SK-N-SH treated with all-trans-retinoic acid at 6 μM for 48 hours (cell line): ENCODE measurements at regions not wholly inside any gene's neighbourhood (a gene's known extent, or its start where the extent isn't known, plus 50 kb on each side); places are given as distances from the start of the nearest gene placed in this dataset.

ENCODE experiments used
- ATAC-seq: fragments of 200-7000 bp; cut with Tn5 transposase; 3 replicates; pipeline ENCODE4 v1.9.1; 2020; ENCODE audit warnings: mild to moderate bottlenecking, moderate library complexity
- ARNTL ChIP-seq: fragments of 450-650 bp; formaldehyde crosslinking; IDR thresholded peaks from 2 replicates; pipeline ENCODE4 v1.5.0; 2020; ENCODE audit warnings: low read depth, mild to moderate bottlenecking, moderate library complexity, borderline replicate concordance
- CREB5 ChIP-seq: fragments of 250-450 bp; sonication (Bioruptor Pico); IDR thresholded peaks from 2 replicates; pipeline ENCODE4 v1.5.1; 2020; ENCODE audit warnings: low read depth, mild to moderate bottlenecking, moderate library complexity
- CSDC2 ChIP-seq: fragments of 250-450 bp; sonication (Bioruptor Pico); IDR thresholded peaks from 2 replicates; pipeline ENCODE4 v1.5.0; 2020; ENCODE audit warnings: mild to moderate bottlenecking, moderate library complexity
- ESRRG ChIP-seq: fragments of 250-450 bp; sonication (Bioruptor Pico); IDR thresholded peaks from 2 replicates; pipeline ENCODE4 v1.6.1; 2021; ENCODE audit warnings: mild to moderate bottlenecking
- GLIS3 ChIP-seq: fragments of 250-450 bp; sonication (Bioruptor Pico); IDR thresholded peaks from 2 replicates; pipeline ENCODE4 v1.5.0; 2020; ENCODE audit warnings: mild to moderate bottlenecking, moderate library complexity
- ISL1 ChIP-seq: fragments of 250-450 bp; sonication (Bioruptor Pico); IDR thresholded peaks from 2 replicates; pipeline ENCODE4 v2.1.2; 2022; ENCODE audit warnings: mild to moderate bottlenecking, moderate library complexity
- OSR1 ChIP-seq: fragments of 250-450 bp; sonication (Bioruptor Pico); IDR thresholded peaks from 2 replicates; pipeline ENCODE4 v1.8.0; 2022; ENCODE audit warnings: moderate library complexity, mild to moderate bottlenecking, inconsistent platforms
- POU6F1 ChIP-seq: fragments of 250-450 bp; sonication (Bioruptor Pico); IDR thresholded peaks from 2 replicates; pipeline ENCODE4 v1.8.0; 2021; ENCODE audit warnings: low read depth, mild to moderate bottlenecking, moderate library complexity, borderline replicate concordance
- PPARA ChIP-seq: fragments of 250-450 bp; sonication (Bioruptor Pico); IDR thresholded peaks from 2 replicates; pipeline ENCODE4 v1.5.0; 2020; ENCODE audit warnings: mild to moderate bottlenecking, borderline replicate concordance
- RARB ChIP-seq: fragments of 250-450 bp; sonication (Bioruptor Pico); IDR thresholded peaks from 2 replicates; pipeline ENCODE4 v1.8.0; 2021; ENCODE audit warnings: mild to moderate bottlenecking, moderate library complexity
- SNAI2 ChIP-seq: fragments of 250-450 bp; sonication (Bioruptor Pico); IDR thresholded peaks from 2 replicates; pipeline ENCODE4 v1.5.0; 2020; ENCODE audit warnings: mild to moderate bottlenecking, moderate library complexity
- TCF4 ChIP-seq: fragments of 250-450 bp; sonication (Bioruptor Pico); IDR thresholded peaks from 2 replicates; pipeline ENCODE4 v1.8.0; 2021; ENCODE audit warnings: mild to moderate bottlenecking, moderate library complexity, borderline replicate concordance
- TOX ChIP-seq: fragments of 250-450 bp; sonication (Bioruptor Pico); IDR thresholded peaks from 2 replicates; pipeline ENCODE4 v1.8.0; 2021; ENCODE audit warnings: mild to moderate bottlenecking, moderate library complexity, borderline replicate concordance
- TSHZ2 ChIP-seq: fragments of 250-450 bp; sonication (Bioruptor Pico); IDR thresholded peaks from 2 replicates; pipeline ENCODE4 v1.5.0; 2020; ENCODE audit warnings: mild to moderate bottlenecking, moderate library complexity
- ZC3H10 ChIP-seq: fragments of 250-450 bp; sonication (Bioruptor Pico); IDR thresholded peaks from 2 replicates; pipeline ENCODE4 v1.5.1; 2021; ENCODE audit warnings: mild to moderate bottlenecking, moderate library complexity
- ZFP3 ChIP-seq: fragments of 250-450 bp; sonication (Bioruptor Pico); IDR thresholded peaks from 2 replicates; pipeline ENCODE4 v1.5.0; 2020; ENCODE audit warnings: mild to moderate bottlenecking, moderate library complexity
- ZFP30 ChIP-seq: fragments of 450-650 bp; formaldehyde crosslinking; IDR thresholded peaks from 2 replicates; pipeline ENCODE4 v1.5.0; 2022; ENCODE audit warnings: mild to moderate bottlenecking, moderate library complexity
- ZNF565 ChIP-seq: fragments of 450-650 bp; formaldehyde crosslinking; conservative IDR thresholded peaks from 2 replicates; pipeline ENCODE4 v1.5.0; 2020; ENCODE audit warnings: low read depth, mild to moderate bottlenecking, moderate library complexity
- ZNF70 ChIP-seq: fragments of 450-650 bp; formaldehyde crosslinking; IDR thresholded peaks from 2 replicates; pipeline ENCODE4 v1.5.0; 2020; ENCODE audit warnings: mild to moderate bottlenecking, moderate library complexity
- ZNF8 ChIP-seq: fragments of 450-650 bp; formaldehyde crosslinking; IDR thresholded peaks from 2 replicates; pipeline ENCODE4 v1.5.0; 2020; ENCODE audit warnings: mild to moderate bottlenecking, moderate library complexity
- TF ChIP-seq, protein P1 (sequence below): fragments of 250-450 bp; sonication (Bioruptor Pico); IDR thresholded peaks from 2 replicates; pipeline ENCODE4 v1.5.1; 2021; ENCODE audit warnings: mild to moderate bottlenecking, moderate library complexity
- TF ChIP-seq, protein P2 (sequence below): fragments of 250-450 bp; sonication (Bioruptor Pico); IDR thresholded peaks from 2 replicates; pipeline ENCODE4 v1.8.0; 2020; ENCODE audit warnings: mild to moderate bottlenecking, moderate library complexity, borderline replicate concordance

DNA sequence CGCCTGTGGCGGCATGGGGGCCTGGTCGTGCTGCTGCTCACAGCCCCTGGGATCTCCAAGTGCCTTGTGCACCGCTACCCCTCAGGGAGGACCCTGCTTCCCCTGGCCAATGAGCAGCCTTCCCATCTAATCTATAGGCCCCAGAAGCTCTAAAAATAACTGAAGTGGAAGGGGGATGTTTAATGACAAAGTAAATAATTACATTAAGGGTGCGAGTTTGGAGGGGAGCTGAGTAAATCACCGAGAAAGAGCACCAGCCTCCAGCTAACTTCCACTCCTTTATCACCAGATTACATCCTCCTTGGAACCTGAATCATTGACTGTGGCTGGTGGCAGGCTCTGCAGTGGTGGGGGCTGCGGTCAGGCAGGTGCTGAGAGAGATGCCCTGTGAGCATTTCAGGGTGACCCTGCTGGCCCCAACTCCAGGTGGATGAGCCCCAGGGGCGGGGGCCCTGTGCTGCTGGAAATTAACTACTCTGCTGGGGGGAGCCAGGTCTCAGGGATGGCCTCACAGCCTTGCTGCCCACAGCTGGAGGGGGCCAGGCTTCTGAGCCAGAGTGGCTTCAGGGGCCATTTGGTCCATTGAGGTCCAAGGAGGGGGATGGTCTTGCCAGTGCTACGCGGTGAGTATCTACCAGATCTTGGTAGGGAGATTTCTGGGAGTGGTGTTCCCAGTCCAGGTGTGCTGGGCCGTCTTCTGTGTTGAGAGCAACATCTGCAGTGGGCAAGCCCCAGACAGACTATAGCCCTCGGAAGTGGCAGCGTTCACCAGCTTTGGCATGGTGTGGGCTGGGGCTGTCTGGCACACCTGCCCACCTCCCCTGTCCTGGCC is 74.2 kb downstream of the GLI2 start:
- no peak for ATAC-seq
- no peak for TF ChIP-seq SNAI2
- no peak for TF ChIP-seq CSDC2 (CRISPR knock-in tag)
- TF ChIP-seq ZC3H10 (CRISPR knock-in tag), result no peak
- TF ChIP-seq ISL1 (CRISPR knock-in tag), result no peak
- TF ChIP-seq, protein P1, sequence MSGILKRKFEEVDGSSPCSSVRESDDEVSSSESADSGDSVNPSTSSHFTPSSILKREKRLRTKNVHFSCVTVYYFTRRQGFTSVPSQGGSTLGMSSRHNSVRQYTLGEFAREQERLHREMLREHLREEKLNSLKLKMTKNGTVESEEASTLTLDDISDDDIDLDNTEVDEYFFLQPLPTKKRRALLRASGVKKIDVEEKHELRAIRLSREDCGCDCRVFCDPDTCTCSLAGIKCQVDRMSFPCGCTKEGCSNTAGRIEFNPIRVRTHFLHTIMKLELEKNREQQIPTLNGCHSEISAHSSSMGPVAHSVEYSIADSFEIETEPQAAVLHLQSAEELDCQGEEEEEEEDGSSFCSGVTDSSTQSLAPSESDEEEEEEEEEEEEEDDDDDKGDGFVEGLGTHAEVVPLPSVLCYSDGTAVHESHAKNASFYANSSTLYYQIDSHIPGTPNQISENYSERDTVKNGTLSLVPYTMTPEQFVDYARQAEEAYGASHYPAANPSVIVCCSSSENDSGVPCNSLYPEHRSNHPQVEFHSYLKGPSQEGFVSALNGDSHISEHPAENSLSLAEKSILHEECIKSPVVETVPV (CRISPR knock-in tag), result no peak
- TF ChIP-seq TCF4 (CRISPR knock-in tag), result no peak
- TF ChIP-seq ESRRG (CRISPR knock-in tag), result no peak
- no peak for TF ChIP-seq ZNF70

- ATAC-seq, result no peak
- TF ChIP-seq CSDC2 (CRISPR knock-in tag) (no peak), GLIS3 (CRISPR knock-in tag) (no peak), POU6F1 (CRISPR knock-in tag) (no peak), ZNF70 (no peak), OSR1 (no peak), ZFP30 (no peak), ESRRG (CRISPR knock-in tag) (no peak), ZNF8 (CRISPR knock-in tag) (no peak), SNAI2 (no peak), ZFP3 (no peak), TSHZ2 (CRISPR knock-in tag) (no peak), RARB (CRISPR knock-in tag) (no peak), CREB5 (CRISPR knock-in tag) (no peak), TCF4 (CRISPR knock-in tag) (no peak), PPARA (CRISPR knock-in tag) (no peak), ARNTL (no peak), ISL1 (CRISPR knock-in tag) (no peak), TOX (CRISPR knock-in tag) (no peak), ZNF565 (no peak)
- TF ChIP-seq, protein P2, sequence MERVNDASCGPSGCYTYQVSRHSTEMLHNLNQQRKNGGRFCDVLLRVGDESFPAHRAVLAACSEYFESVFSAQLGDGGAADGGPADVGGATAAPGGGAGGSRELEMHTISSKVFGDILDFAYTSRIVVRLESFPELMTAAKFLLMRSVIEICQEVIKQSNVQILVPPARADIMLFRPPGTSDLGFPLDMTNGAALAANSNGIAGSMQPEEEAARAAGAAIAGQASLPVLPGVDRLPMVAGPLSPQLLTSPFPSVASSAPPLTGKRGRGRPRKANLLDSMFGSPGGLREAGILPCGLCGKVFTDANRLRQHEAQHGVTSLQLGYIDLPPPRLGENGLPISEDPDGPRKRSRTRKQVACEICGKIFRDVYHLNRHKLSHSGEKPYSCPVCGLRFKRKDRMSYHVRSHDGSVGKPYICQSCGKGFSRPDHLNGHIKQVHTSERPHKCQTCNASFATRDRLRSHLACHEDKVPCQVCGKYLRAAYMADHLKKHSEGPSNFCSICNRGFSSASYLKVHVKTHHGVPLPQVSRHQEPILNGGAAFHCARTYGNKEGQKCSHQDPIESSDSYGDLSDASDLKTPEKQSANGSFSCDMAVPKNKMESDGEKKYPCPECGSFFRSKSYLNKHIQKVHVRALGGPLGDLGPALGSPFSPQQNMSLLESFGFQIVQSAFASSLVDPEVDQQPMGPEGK (CRISPR knock-in tag), result no peak
- TF ChIP-seq, all 23 proteins: peak for 0
These were observed 75.0 kb downstream of the GLI2 start for GRCh38 chr2:120810639-120811038.

DNA sequence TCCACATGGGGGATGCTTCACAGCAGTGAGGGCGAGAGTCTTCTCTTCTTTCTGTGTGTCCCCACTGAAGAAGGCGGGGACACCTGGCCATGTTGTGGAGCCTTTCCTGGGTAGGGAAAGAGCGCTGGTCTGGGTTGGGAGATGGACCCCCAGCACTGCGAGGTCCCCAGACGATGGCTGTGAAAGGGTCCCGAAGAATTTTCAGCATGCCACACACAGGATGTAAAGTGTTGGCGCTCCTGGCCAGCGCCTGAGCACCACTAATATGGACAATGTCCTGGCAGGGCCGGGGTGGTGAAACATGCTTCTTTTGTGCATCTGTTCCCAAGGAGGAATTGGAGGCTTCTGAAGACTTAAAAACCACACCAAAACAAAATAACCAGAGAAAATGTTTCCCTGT is 77.2 kb downstream of the GLI2 start:
- no peak for TF ChIP-seq ZNF565
- no peak for TF ChIP-seq ZNF8 (CRISPR knock-in tag)
- TF ChIP-seq, protein P1 (CRISPR knock-in tag), result no peak
- no peak for TF ChIP-seq CREB5 (CRISPR knock-in tag)
- TF ChIP-seq, all 23 proteins: peak for 0
- no peak for ATAC-seq
